BE2C (cell line): ENCODE measurements at regions not wholly inside any gene's neighbourhood (a gene's known extent, or its start where the extent isn't known, plus 50 kb on each side); places are given as distances from the start of the nearest gene placed in this dataset.

Experiments used
- DNase-seq: peaks from one replicate; pipeline ENCODE4 v3.0.0-alpha.2; 2020
- H3K27me3 ChIP-seq: fragments of 250-450 bp; sonication (Bioruptor Pico); 2 replicates; pipeline ENCODE4 v1.5.1; 2020; ENCODE audit warnings: mild to moderate bottlenecking
- H3K36me3 ChIP-seq: fragments of 250-450 bp; sonication (Bioruptor Pico); 2 replicates; pipeline ENCODE4 v1.5.1; 2020; ENCODE audit warnings: mild to moderate bottlenecking
- H3K4me1 ChIP-seq: fragments of 250-450 bp; sonication (Bioruptor Pico); 2 replicates; pipeline ENCODE4 v1.5.1; 2020
- H3K4me3 ChIP-seq: 2 replicates; pipeline ENCODE4 v1.5.1; 2011; ENCODE audit warnings: low read depth, low read length
- H3K9me3 ChIP-seq: fragments of 250-450 bp; sonication (Bioruptor Pico); 2 replicates; pipeline ENCODE4 v1.5.1; 2020
- CTCF ChIP-seq: IDR thresholded peaks from 2 replicates; pipeline ENCODE4 v1.5.1; 2012; ENCODE audit warnings: mild to moderate bottlenecking, low read depth, low read length

GRCh38 chr6:78153976-78154375, 501.1 kb downstream of the MEI4 start:
- DNase-seq = no peak
- Histone ChIP-seq H3K27me3 (no peaks in the 10 kb centered on the region), H3K4me1 (no peaks in the 10 kb centered on the region), H3K9me3 (no peaks in the 10 kb centered on the region), H3K4me3 (no peak overlapping the region), H3K36me3 (no peaks in the 10 kb centered on the region)
- no peak for TF ChIP-seq CTCF

GRCh38 chr6:78157606-78158005, 504.8 kb downstream of the MEI4 start:
- H3K27me3 ChIP-seq = no peaks in the 10 kb centered on the region
- no peak for DNase-seq
- TF ChIP-seq CTCF = no peak
- H3K36me3 ChIP-seq = no peaks in the 10 kb centered on the region
- H3K4me3 ChIP-seq = no peak overlapping the region
- no peaks in the 10 kb centered on the region for H3K9me3 ChIP-seq
- no peaks in the 10 kb centered on the region for H3K4me1 ChIP-seq

- no peak for DNase-seq
- H3K36me3 ChIP-seq = no peaks in the 10 kb centered on the region
- H3K9me3 ChIP-seq = no peaks in the 10 kb centered on the region
- H3K4me3 ChIP-seq = no peak overlapping the region
- no peaks in the 10 kb centered on the region for H3K27me3 ChIP-seq
- no peaks in the 10 kb centered on the region for H3K4me1 ChIP-seq
- TF ChIP-seq CTCF = no peak
These were observed 536.1 kb downstream of the MEI4 start for GRCh38 chr6:78188891-78189290.

- no peak for TF ChIP-seq CTCF
- no peak overlapping the region for H3K4me3 ChIP-seq
- no peak for DNase-seq
- no peaks in the 10 kb centered on the region for H3K9me3 ChIP-seq
- no peaks in the 10 kb centered on the region for H3K27me3 ChIP-seq
- no peaks in the 10 kb centered on the region for H3K36me3 ChIP-seq
- H3K4me1 ChIP-seq = no peaks in the 10 kb centered on the region
These were observed 539.2 kb downstream of the MEI4 start for GRCh38 chr6:78192057-78192456.

- H3K9me3 ChIP-seq = no peaks in the 10 kb centered on the region
- no peak for DNase-seq
- H3K27me3 ChIP-seq = no peaks in the 10 kb centered on the region
- no peak for TF ChIP-seq CTCF
- no peaks in the 10 kb centered on the region for H3K36me3 ChIP-seq
- H3K4me3 ChIP-seq = no peak overlapping the region
- H3K4me1 ChIP-seq = no peaks in the 10 kb centered on the region
These were observed 546.2 kb downstream of the MEI4 start for GRCh38 chr6:78199044-78199443.

GRCh38 chr6:78222226-78222625, 569.4 kb downstream of the MEI4 start:
- TF ChIP-seq CTCF = no peak
- no peaks in the 10 kb centered on the region for H3K9me3 ChIP-seq
- no peak overlapping the region for H3K4me3 ChIP-seq
- H3K4me1 ChIP-seq = no peaks in the 10 kb centered on the region
- no peak for DNase-seq
- no peaks in the 10 kb centered on the region for H3K27me3 ChIP-seq
- no peaks in the 10 kb centered on the region for H3K36me3 ChIP-seq
